Neuronal stem cell (in vitro differentiated cells): ENCODE measurements at regions not wholly inside any gene's neighbourhood (a gene's known extent, or its start where the extent isn't known, plus 50 kb on each side); places are given as distances from the start of the nearest gene placed in this dataset.

Source experiments
- DNase-seq: peaks from one replicate; pipeline ENCODE4 v3.0.0-alpha.2; 2013; ENCODE audit warnings: low spot score
- H2AFZ ChIP-seq: one replicate; pipeline ENCODE4 v1.6.1; 2013; ENCODE audit warnings: mild to moderate bottlenecking, low read length, inconsistent platforms
- H2AK5ac ChIP-seq: 2 replicates; pipeline ENCODE4 v1.6.1; 2013; ENCODE audit warnings: low read depth, mild to moderate bottlenecking, inconsistent platforms, low read length, moderate library complexity, mixed read lengths
- H2BK120ac ChIP-seq: 2 replicates; pipeline ENCODE4 v1.6.1; 2013; ENCODE audit warnings: low read depth, mild to moderate bottlenecking, inconsistent platforms, low read length, moderate library complexity, mixed read lengths
- H2BK12ac ChIP-seq: one replicate; pipeline ENCODE4 v1.6.1; 2013; ENCODE audit warnings: low read length, inconsistent platforms
- H2BK15ac ChIP-seq: 2 replicates; pipeline ENCODE4 v1.6.1; 2013; ENCODE audit warnings: mild to moderate bottlenecking, low read length, inconsistent platforms, mixed read lengths
- H2BK5ac ChIP-seq: one replicate; pipeline ENCODE4 v1.6.1; 2013; ENCODE audit warnings: inconsistent platforms, mild to moderate bottlenecking, low read length, moderate library complexity
- H3K14ac ChIP-seq: one replicate; pipeline ENCODE4 v1.6.1; 2013; ENCODE audit warnings: low read length, inconsistent platforms
- H3K18ac ChIP-seq: 2 replicates; pipeline ENCODE4 v1.6.1; 2013; ENCODE audit warnings: low read length, inconsistent platforms
- H3K23ac ChIP-seq: 2 replicates; pipeline ENCODE4 v1.6.1; 2013; ENCODE audit warnings: low read depth, mild to moderate bottlenecking, mixed read lengths, low read length, inconsistent platforms; ENCODE audit not compliant: poor library complexity
- H3K27ac ChIP-seq: replicated peaks from 3 replicates; pipeline ENCODE4 v1.5.1; 2013; ENCODE audit warnings: low read length, inconsistent platforms
- H3K27me3 ChIP-seq, 3 experiments: 2 replicates each; pipeline ENCODE4 v1.6.1; 2013; ENCODE audit warnings: low read length in 3 of 3, mild to moderate bottlenecking in 2 of 3, inconsistent platforms in 1 of 3, low read depth in 1 of 3, mixed read lengths in 1 of 3, moderate library complexity in 1 of 3; ENCODE audit not compliant: control insufficient read depth in 3 of 3, insufficient read depth in 3 of 3
- H3K36me3 ChIP-seq, 2 donors: replicated peaks in 1 of 2; 2 replicates each; pipeline ENCODE4 v1.6.1; 2013; ENCODE audit warnings: low read length in 2 of 2; ENCODE audit not compliant: control insufficient read depth in 2 of 2, insufficient read depth in 2 of 2
- H3K4ac ChIP-seq: 2 replicates; pipeline ENCODE4 v1.6.1; 2013; ENCODE audit warnings: inconsistent platforms, mild to moderate bottlenecking, low read length, moderate library complexity
- H3K4me1 ChIP-seq, 2 donors: 1 replicate in 1 of 2; 2 replicates in 1 of 2; pipeline ENCODE4 v1.6.1; 2013; ENCODE audit warnings: low read length in 2 of 2, low read depth in 1 of 2; ENCODE audit not compliant: control insufficient read depth in 2 of 2, insufficient read depth in 1 of 2
- H3K4me2 ChIP-seq: one replicate; pipeline ENCODE4 v1.6.1; 2013; ENCODE audit warnings: mild to moderate bottlenecking, low read length, inconsistent platforms; ENCODE audit not compliant: insufficient read depth, poor library complexity, severe bottlenecking
- H3K4me3 ChIP-seq, 2 donors: 2 replicates each; pipeline ENCODE4 v1.5.1; 2013; ENCODE audit warnings: low read length in 2 of 2, mild to moderate bottlenecking in 2 of 2, inconsistent platforms in 1 of 2, moderate library complexity in 1 of 2
- H3K79me1 ChIP-seq: one replicate; pipeline ENCODE4 v1.6.1; 2013; ENCODE audit warnings: low read depth, mild to moderate bottlenecking, inconsistent platforms, low read length, moderate library complexity
- H3K9ac ChIP-seq: one replicate; pipeline ENCODE4 v1.6.1; 2013; ENCODE audit warnings: mild to moderate bottlenecking, low read depth, low read length, inconsistent platforms; ENCODE audit not compliant: poor library complexity
- H3K9me3 ChIP-seq, 2 donors: replicated peaks in 1 of 2; 2 replicates each; pipeline versions ENCODE3 to v1.6.1; 2013; ENCODE audit warnings: low read length in 2 of 2, mild to moderate bottlenecking in 2 of 2, inconsistent platforms in 1 of 2, low read depth in 1 of 2, mixed read lengths in 1 of 2, moderate library complexity in 1 of 2; ENCODE audit not compliant: control insufficient read depth in 2 of 2, insufficient read depth in 1 of 2
- H4K8ac ChIP-seq: one replicate; pipeline ENCODE4 v1.6.1; 2013; ENCODE audit warnings: low read depth, mild to moderate bottlenecking, inconsistent platforms, low read length, moderate library complexity
- H4K91ac ChIP-seq: one replicate; pipeline ENCODE4 v1.6.1; 2013; ENCODE audit warnings: low read length, low read depth, mild to moderate bottlenecking, inconsistent platforms; ENCODE audit not compliant: poor library complexity
- WGBS, 2 donors: extraction: QIAGEN DNeasy Blood & Tissue Kit; methylation state at CpG; one replicate each; pipeline ENCODE4 v1.1.7; 2013; ENCODE audit warnings: missing lambda C conversion rate in 2 of 2, mixed read lengths in 1 of 2; ENCODE audit not compliant: insufficient read length in 2 of 2, insufficient replicate concordance in 1 of 2; ENCODE audit errors: extremely low coverage in 2 of 2; 5-methylcytosine and 5-hydroxymethylcytosine counted together

DNA sequence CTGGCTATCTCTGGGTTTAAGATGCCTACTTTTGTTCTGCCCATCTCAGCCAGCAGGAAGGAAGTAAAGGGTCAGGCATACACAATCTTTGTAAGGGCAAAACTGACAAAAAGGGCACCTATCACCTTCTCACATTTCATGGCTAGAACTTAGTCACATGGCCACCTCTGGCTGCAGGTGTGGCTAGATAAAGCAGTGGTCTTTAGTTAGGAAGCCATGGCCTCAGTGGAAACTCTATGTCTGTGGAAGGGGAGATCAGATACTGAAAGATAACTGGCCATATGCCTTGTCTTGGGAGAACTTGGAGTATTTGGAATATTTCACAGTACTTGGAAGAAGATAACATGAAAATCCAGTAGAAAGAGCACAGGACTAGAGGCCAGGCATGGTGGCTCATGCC is 80.7 kb upstream of the TBL1XR1 start:
- no peak overlapping the region for H3K4me3 ChIP-seq
- H3K14ac ChIP-seq = no peak overlapping the region
- H3K36me3 ChIP-seq = no peaks in the 10 kb centered on the region
- no peak overlapping the region for H3K23ac ChIP-seq
- H3K4me1 ChIP-seq = peaks cover 0 to 3% of the 10 kb centered on the region in 2 donors
- H2BK15ac ChIP-seq = no peak overlapping the region
- H2BK5ac ChIP-seq = no peak overlapping the region
- DNase-seq = no peak
- no peak overlapping the region for H3K27ac ChIP-seq
- no peaks in the 10 kb centered on the region for H3K27me3 ChIP-seq
- H4K91ac ChIP-seq = no peak overlapping the region
- no peak overlapping the region for H2BK120ac ChIP-seq
- H4K8ac ChIP-seq = no peak overlapping the region
- no peak overlapping the region for H3K4ac ChIP-seq
- no peak overlapping the region for H3K4me2 ChIP-seq
- H3K9ac ChIP-seq = no peak overlapping the region
- H2AFZ ChIP-seq = no peak overlapping the region
- no peaks in the 10 kb centered on the region for H3K79me1 ChIP-seq
- H2AK5ac ChIP-seq = no peak overlapping the region
- H2BK12ac ChIP-seq = no peak overlapping the region
- peaks cover 0 to 2% of the 10 kb centered on the region in 2 donors for H3K9me3 ChIP-seq
- no peak overlapping the region for H3K18ac ChIP-seq

DNA sequence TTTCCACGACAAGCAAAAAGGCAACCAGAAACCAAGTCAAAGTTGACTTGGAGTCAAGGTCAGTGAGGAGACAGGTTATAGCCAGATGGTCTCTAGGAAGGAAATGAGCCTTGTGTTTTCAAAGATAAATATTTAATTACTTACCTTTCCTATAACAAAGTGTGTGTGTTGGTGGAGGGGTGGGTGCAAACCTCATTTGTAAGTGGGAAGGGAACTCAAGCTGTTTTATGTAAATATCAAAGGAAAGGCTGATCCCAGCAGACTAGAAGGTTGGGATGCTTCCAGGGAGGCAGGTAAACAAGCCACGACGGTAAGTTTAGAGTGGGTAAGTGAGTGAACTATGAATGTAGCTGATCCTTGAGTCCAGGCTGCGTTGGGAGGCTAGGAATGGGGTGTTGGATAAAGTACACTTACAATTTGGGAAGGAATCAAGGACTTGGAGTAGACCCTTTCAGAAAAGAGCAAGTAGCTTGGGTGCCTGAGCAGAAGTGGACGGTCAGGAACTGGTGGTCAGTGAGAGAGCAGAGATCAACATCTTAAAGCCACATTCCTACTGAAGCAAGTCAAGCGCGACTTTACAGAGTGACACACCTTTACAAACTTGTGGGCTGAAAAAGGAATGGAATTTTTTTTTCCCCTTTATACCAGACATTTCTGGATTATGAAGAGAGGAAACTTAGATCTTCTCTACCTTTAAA is 82.0 kb upstream of the TBL1XR1 start:
- H3K4me3 ChIP-seq = no peak overlapping the region

DNA sequence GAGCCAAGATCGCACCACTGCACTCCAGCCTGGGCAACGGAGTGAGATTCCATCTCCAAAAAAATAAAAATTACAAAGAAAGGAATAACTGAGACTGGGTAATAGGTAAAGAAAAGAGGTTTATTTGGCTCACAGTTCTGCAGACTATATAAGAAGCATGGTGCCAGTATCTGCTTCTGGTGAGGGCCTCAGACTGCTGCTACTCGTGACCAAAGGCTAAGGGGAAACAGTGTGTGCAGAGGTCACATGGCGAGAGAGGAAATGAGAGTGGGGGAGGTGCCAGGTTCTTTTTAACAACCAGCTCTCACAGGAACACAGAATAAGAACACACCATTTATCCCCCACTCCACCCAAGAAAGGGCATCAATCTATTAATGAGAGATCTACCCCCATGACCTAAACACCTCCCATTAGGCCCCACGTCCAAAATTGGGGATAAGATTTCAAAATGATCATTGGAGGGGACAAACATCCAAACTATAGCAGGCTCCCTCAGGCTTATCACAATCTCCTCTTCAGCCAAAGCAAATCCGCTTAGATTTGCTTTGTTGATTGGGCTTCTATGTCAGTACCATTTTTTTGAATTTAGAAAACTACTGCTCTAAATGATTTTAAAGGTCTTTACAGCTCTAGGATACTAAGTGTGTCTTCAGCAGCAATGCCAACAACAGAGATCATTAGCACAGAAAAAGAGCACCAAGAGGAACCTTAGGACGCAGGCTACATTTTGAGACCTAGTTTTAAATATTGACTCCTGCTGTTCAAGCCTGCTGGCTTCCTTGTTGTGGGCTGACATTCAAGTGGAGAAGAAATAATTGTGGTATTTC is 84.2 kb upstream of the TBL1XR1 start:
- no peak overlapping the region for H2AK5ac ChIP-seq
- H4K91ac ChIP-seq = no peak overlapping the region
- no peak overlapping the region for H2BK120ac ChIP-seq
- H3K18ac ChIP-seq = no peak overlapping the region
- H3K79me1 ChIP-seq = no peaks in the 10 kb centered on the region
- H3K4me3 ChIP-seq = no peak overlapping the region
- no peaks in the 10 kb centered on the region for H3K36me3 ChIP-seq
- H2AFZ ChIP-seq = peak overlapping the region; percentile 1
- H3K27me3 ChIP-seq = no peaks in the 10 kb centered on the region
- H2BK15ac ChIP-seq = no peak overlapping the region
- WGBS, 2 donors = no CpG with 5 or more reads among the region's 7 CpGs
- no peak overlapping the region for H3K9ac ChIP-seq
- H3K14ac ChIP-seq = no peak overlapping the region
- no peak overlapping the region for H2BK12ac ChIP-seq
- H2BK5ac ChIP-seq = no peak overlapping the region
- no peak overlapping the region for H3K27ac ChIP-seq
- H3K4me1 ChIP-seq = peaks cover 3 to 6% of the 10 kb centered on the region in 2 donors
- no peak overlapping the region for H4K8ac ChIP-seq
- H3K9me3 ChIP-seq = peaks cover 0 to 2% of the 10 kb centered on the region in 2 donors
- H3K4ac ChIP-seq = no peak overlapping the region
- no peak overlapping the region for H3K23ac ChIP-seq
- no peak for DNase-seq
- H3K4me2 ChIP-seq = no peak overlapping the region

More for the DNA sequence above, 82.0 kb upstream of the TBL1XR1 start:
- H3K4ac ChIP-seq = no peak overlapping the region
- no peaks in the 10 kb centered on the region for H3K27me3 ChIP-seq
- no peak overlapping the region for H4K91ac ChIP-seq
- H2AFZ ChIP-seq = no peak overlapping the region
- H3K36me3 ChIP-seq = no peaks in the 10 kb centered on the region
- no peak for DNase-seq
- H2AK5ac ChIP-seq = no peak overlapping the region
- H2BK15ac ChIP-seq = no peak overlapping the region
- no peak overlapping the region for H3K18ac ChIP-seq
- H3K27ac ChIP-seq = no peak overlapping the region
- H3K23ac ChIP-seq = no peak overlapping the region
- WGBS, 2 donors = no CpG with 5 or more reads among the region's 7 CpGs
- no peak overlapping the region for H3K14ac ChIP-seq
- no peaks in the 10 kb centered on the region for H3K79me1 ChIP-seq
- peaks cover 0 to 2% of the 10 kb centered on the region in 2 donors for H3K9me3 ChIP-seq
- H2BK5ac ChIP-seq = no peak overlapping the region
- no peak overlapping the region for H4K8ac ChIP-seq
- no peak overlapping the region for H3K4me2 ChIP-seq
- no peak overlapping the region for H2BK120ac ChIP-seq
- no peak overlapping the region for H3K9ac ChIP-seq
- H3K4me1 ChIP-seq = peaks cover 3 to 6% of the 10 kb centered on the region in 2 donors
- no peak overlapping the region for H2BK12ac ChIP-seq

DNA sequence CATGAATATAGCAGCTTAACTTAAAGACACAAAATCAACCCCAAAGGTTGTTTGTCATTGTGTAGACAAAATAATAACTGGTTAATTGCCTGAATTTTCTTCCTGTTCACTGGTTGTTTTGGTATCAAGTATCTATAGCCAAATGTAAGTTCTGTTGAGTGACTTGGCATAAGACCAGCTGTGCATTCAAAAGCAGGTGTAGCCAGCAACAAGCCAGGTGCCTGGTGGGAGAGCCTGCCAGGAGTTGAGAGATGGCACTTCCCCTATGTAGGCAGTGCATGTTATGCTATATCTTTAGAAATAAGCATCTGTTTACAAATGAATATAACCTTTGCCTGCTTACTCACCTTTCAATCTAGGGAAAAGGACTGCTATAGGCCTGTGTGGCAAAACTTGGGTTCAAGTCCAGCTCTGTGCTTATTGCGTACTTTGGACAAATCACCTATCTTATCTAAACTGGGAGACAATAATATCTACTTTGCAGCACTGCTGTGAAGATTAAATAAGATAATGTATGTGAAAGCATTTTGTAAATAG is 84.9 kb upstream of the TBL1XR1 start:
- no peaks in the 10 kb centered on the region for H3K27me3 ChIP-seq
- no peaks in the 10 kb centered on the region for H3K79me1 ChIP-seq
- no peak overlapping the region for H2AFZ ChIP-seq
- DNase-seq = no peak
- no peak overlapping the region for H3K4me2 ChIP-seq
- no peak overlapping the region for H2AK5ac ChIP-seq
- no peak overlapping the region for H3K18ac ChIP-seq
- H4K91ac ChIP-seq = no peak overlapping the region
- no peaks in the 10 kb centered on the region for H3K36me3 ChIP-seq
- H3K9me3 ChIP-seq = peaks cover 0 to 2% of the 10 kb centered on the region in 2 donors
- H2BK120ac ChIP-seq = no peak overlapping the region
- no peak overlapping the region for H2BK15ac ChIP-seq
- H4K8ac ChIP-seq = no peak overlapping the region
- no peak overlapping the region for H2BK5ac ChIP-seq
- no peak overlapping the region for H3K4me3 ChIP-seq
- H2BK12ac ChIP-seq = no peak overlapping the region
- no peak overlapping the region for H3K9ac ChIP-seq
- no peak overlapping the region for H3K4ac ChIP-seq
- H3K27ac ChIP-seq = no peak overlapping the region
- no peak overlapping the region for H3K14ac ChIP-seq
- WGBS, 2 donors = no CpG with 5 or more reads among the region's 1 CpG
- H3K23ac ChIP-seq = no peak overlapping the region
- H3K4me1 ChIP-seq = peaks cover 3 to 6% of the 10 kb centered on the region in 2 donors
